SK-N-SH treated with all-trans-retinoic acid at 6 μM for 48 hours (cell line): ENCODE measurements at regions not wholly inside any gene's neighbourhood (a gene's known extent, or its start where the extent isn't known, plus 50 kb on each side); places are given as distances from the start of the nearest gene placed in this dataset.

Experiments
- TSHZ2 ChIP-seq: fragments of 250-450 bp; sonication (Bioruptor Pico); IDR thresholded peaks from 2 replicates; pipeline ENCODE4 v1.5.0; 2020; ENCODE audit warnings: mild to moderate bottlenecking, moderate library complexity
- ZNF8 ChIP-seq: fragments of 450-650 bp; formaldehyde crosslinking; IDR thresholded peaks from 2 replicates; pipeline ENCODE4 v1.5.0; 2020; ENCODE audit warnings: mild to moderate bottlenecking, moderate library complexity

GRCh38 chr5:119897537-119898370, 268.4 kb downstream of the FAM170A start:
- TF ChIP-seq ZNF8 (CRISPR knock-in tag) (no peak), TSHZ2 (CRISPR knock-in tag) (no peak)
